Natural killer cell (primary cell): ENCODE measurements at regions not wholly inside any gene's neighbourhood (a gene's known extent, or its start where the extent isn't known, plus 50 kb on each side); places are given as distances from the start of the nearest gene placed in this dataset.
"Not testable (repeated sequence)": the region's sequence is repeated elsewhere in the genome, so short reads cannot be mapped to it uniquely, and the experiment has no call there.

ENCODE experiments used
- ATAC-seq, 3 donors: fragments of 150-1000 bp in 2 of 3; fragments of 200-7000 bp in 1 of 3; cut with Tn5 transposase; 1 replicate in 1 of 3; 2 replicates in 2 of 3; pipeline ENCODE4 v1.10.0; 2021; ENCODE audit warnings: mild to moderate bottlenecking in 2 of 3, moderate library complexity in 2 of 3
- DNase-seq, 2 donors: peaks; one replicate each; pipeline versions ENCODE4 v3.0.0 to v3.0.0-alpha.2; 2013 to 2021; ENCODE audit warnings: mixed read lengths in 1 of 2
- H3K27ac ChIP-seq: one replicate; pipeline ENCODE4 v1.5.1; 2013; ENCODE audit warnings: mild to moderate bottlenecking, low read length
- H3K27me3 ChIP-seq: one replicate; pipeline ENCODE4 v1.6.1; 2013; ENCODE audit warnings: low read length; ENCODE audit not compliant: control insufficient read depth, insufficient read depth
- H3K36me3 ChIP-seq: one replicate; pipeline ENCODE4 v1.6.1; 2013; ENCODE audit warnings: low read length; ENCODE audit not compliant: control insufficient read depth, insufficient read depth
- H3K4me1 ChIP-seq: one replicate; pipeline ENCODE4 v1.6.1; 2013; ENCODE audit warnings: low read length; ENCODE audit not compliant: control insufficient read depth, insufficient read depth
- H3K4me3 ChIP-seq: one replicate; pipeline ENCODE4 v1.5.1; 2013; ENCODE audit warnings: low read length
- H3K9me3 ChIP-seq: one replicate; pipeline ENCODE4 v1.6.1; 2013; ENCODE audit warnings: low read length; ENCODE audit not compliant: control insufficient read depth, insufficient read depth
- H3K27ac Mint-ChIP-seq, 2 donors: one replicate each; pipeline ENCODE4 v1.8.0; 2022; ENCODE audit warnings: mild to moderate bottlenecking in 2 of 2, mixed read lengths in 2 of 2, moderate library complexity in 1 of 2
- H3K27me3 Mint-ChIP-seq, 2 donors: one replicate each; pipeline ENCODE4 v1.8.0; 2022; ENCODE audit warnings: low read depth in 2 of 2, mixed read lengths in 2 of 2
- H3K36me3 Mint-ChIP-seq: one replicate; pipeline ENCODE4 v1.8.0; 2022; ENCODE audit warnings: mixed read lengths
- H3K4me1 Mint-ChIP-seq, 2 donors: one replicate each; pipeline ENCODE4 v1.8.0; 2022; ENCODE audit warnings: mixed read lengths in 2 of 2
- H3K4me3 Mint-ChIP-seq: one replicate; pipeline ENCODE4 v1.8.0; 2022; ENCODE audit warnings: mild to moderate bottlenecking, moderate library complexity, mixed read lengths
- H3K9me3 Mint-ChIP-seq, 2 donors: one replicate each; pipeline ENCODE4 v1.8.0; 2022; ENCODE audit warnings: mixed read lengths in 2 of 2
- WGBS: methylation state at CpG from one replicate; pipeline ENCODE4 v1.1.7; 2013; ENCODE audit warnings: missing lambda C conversion rate; ENCODE audit not compliant: insufficient coverage; 5-methylcytosine and 5-hydroxymethylcytosine counted together
- intact Hi-C: fragments of 100-400 bp; cut with micrococcal nuclease; formaldehyde crosslinking; loops from one replicate; pipeline ENCODE4 v1.14.2; 2022
- TF ChIP-seq, protein P1 (sequence below): fragments of 200-600 bp; IDR thresholded peaks from one replicate; pipeline ENCODE4 v1.8.0; 2022; ENCODE audit warnings: antibody characterized with exemption

DNA sequence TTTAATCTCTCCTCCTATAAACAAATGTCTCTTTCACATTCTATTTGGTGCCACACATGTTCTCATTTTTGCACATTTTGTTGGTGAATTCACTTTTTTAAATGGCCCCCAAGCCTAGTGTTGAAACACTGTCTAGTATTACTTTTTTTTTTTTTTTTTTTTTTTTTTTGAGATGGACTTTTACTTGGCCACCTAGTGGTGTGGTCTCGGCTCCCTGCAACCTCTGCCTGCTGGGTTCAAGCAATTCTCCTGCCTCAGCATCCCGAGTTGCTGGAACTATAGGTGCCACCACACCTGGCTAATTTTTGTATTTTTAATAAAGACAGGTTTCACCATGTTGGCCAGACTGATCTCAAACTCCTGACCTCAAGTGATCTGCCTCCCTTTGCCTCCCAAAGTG is 273.8 kb upstream of the SLC14A2 start:
- H3K27ac Mint-ChIP-seq, result no peak overlapping the region
- 79% methylated on average over 2 of the region's 2 CpGs for WGBS
- no peaks in the 10 kb centered on the region for H3K4me1 Mint-ChIP-seq
- no peaks in the 10 kb centered on the region for H3K36me3 ChIP-seq
- no peak overlapping the region for H3K27ac ChIP-seq
- no peak for DNase-seq
- TF ChIP-seq, protein P1, sequence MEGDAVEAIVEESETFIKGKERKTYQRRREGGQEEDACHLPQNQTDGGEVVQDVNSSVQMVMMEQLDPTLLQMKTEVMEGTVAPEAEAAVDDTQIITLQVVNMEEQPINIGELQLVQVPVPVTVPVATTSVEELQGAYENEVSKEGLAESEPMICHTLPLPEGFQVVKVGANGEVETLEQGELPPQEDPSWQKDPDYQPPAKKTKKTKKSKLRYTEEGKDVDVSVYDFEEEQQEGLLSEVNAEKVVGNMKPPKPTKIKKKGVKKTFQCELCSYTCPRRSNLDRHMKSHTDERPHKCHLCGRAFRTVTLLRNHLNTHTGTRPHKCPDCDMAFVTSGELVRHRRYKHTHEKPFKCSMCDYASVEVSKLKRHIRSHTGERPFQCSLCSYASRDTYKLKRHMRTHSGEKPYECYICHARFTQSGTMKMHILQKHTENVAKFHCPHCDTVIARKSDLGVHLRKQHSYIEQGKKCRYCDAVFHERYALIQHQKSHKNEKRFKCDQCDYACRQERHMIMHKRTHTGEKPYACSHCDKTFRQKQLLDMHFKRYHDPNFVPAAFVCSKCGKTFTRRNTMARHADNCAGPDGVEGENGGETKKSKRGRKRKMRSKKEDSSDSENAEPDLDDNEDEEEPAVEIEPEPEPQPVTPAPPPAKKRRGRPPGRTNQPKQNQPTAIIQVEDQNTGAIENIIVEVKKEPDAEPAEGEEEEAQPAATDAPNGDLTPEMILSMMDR, result no peak
- no peaks in the 10 kb centered on the region for H3K9me3 ChIP-seq
- no peaks in the 10 kb centered on the region for H3K9me3 Mint-ChIP-seq
- ATAC-seq, result no peak
- no peaks in the 10 kb centered on the region for H3K27me3 ChIP-seq
- no peaks in the 10 kb centered on the region for H3K36me3 Mint-ChIP-seq
- no peak overlapping the region for H3K4me3 ChIP-seq
- no peaks in the 10 kb centered on the region for H3K4me1 ChIP-seq
- H3K4me3 Mint-ChIP-seq, result no peak overlapping the region
- peaks cover 0 to 4% of the 10 kb centered on the region in 2 donors for H3K27me3 Mint-ChIP-seq
- intact Hi-C loops, result no loop called here

DNA sequence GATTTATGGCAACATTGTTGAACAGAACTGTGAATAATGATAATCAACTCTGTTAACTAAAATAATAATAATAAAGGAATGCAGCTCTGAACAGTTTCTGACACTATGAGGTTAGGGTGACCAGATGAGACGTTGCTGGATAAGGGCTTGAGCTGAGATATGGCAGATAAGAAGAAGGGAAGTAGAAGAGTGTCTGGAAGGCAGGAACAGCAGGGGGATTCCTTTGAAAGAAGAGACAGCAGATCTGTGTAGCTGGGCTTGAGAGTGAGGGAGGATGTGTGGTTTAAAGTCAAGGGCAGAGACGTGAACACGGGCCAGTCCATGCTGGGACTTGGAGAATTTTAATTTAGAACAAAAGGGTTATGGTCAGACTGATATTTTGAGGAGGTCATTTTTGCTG is 273.1 kb upstream of the SLC14A2 start:
- no peak overlapping the region for H3K4me3 Mint-ChIP-seq
- H3K9me3 Mint-ChIP-seq, result no peaks in the 10 kb centered on the region
- no peak overlapping the region for H3K4me3 ChIP-seq
- intact Hi-C loops, result no loop called here
- no peaks in the 10 kb centered on the region for H3K36me3 ChIP-seq
- no peaks in the 10 kb centered on the region for H3K27me3 ChIP-seq
- no peak overlapping the region for H3K27ac Mint-ChIP-seq
- H3K4me1 ChIP-seq, result no peaks in the 10 kb centered on the region
- TF ChIP-seq, protein P1, result no peak
- H3K27me3 Mint-ChIP-seq, result peaks cover 0 to 4% of the 10 kb centered on the region in 2 donors
- DNase-seq, result no peak
- no peaks in the 10 kb centered on the region for H3K9me3 ChIP-seq
- no peak overlapping the region for H3K27ac ChIP-seq
- H3K36me3 Mint-ChIP-seq, result no peaks in the 10 kb centered on the region
- ATAC-seq, result no peak
- no peaks in the 10 kb centered on the region for H3K4me1 Mint-ChIP-seq
- 49% methylated on average over 3 of the region's 3 CpGs for WGBS

DNA sequence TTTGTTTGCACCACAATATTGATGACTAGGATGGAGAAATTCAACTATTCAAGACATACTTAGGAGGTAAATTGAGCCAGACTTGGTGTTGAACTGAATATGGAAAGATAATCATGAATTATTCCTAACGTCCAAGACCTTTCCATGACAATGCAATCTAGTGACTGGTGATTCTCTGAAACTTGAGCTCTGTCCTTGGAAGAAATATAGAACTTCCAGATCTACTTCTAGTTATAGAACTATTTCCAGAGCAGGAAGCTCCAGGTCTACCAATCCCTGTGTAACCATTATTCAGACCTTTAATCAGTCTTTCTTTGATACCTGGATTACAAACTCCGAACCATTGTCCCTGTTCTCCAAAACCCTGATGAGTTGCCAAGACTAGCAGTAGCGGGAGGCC is 272.6 kb upstream of the SLC14A2 start:
- DNase-seq (no peak), ATAC-seq (no peak)
- Mint-ChIP-seq H3K9me3 (no peaks in the 10 kb centered on the region), H3K4me1 (no peaks in the 10 kb centered on the region), H3K36me3 (no peaks in the 10 kb centered on the region), H3K4me3 (no peak overlapping the region), H3K27ac (no peak overlapping the region), H3K27me3 (peaks cover 0 to 4% of the 10 kb centered on the region in 2 donors)
- TF ChIP-seq, protein P1, result no peak
- H3K36me3 ChIP-seq, result no peaks in the 10 kb centered on the region
- intact Hi-C loops, result no loop called here
- no peaks in the 10 kb centered on the region for H3K9me3 ChIP-seq
- no peaks in the 10 kb centered on the region for H3K4me1 ChIP-seq
- H3K27me3 ChIP-seq, result no peaks in the 10 kb centered on the region
- 98% methylated on average over 3 of the region's 3 CpGs for WGBS
- H3K27ac ChIP-seq, result no peak overlapping the region
- no peak overlapping the region for H3K4me3 ChIP-seq

DNA sequence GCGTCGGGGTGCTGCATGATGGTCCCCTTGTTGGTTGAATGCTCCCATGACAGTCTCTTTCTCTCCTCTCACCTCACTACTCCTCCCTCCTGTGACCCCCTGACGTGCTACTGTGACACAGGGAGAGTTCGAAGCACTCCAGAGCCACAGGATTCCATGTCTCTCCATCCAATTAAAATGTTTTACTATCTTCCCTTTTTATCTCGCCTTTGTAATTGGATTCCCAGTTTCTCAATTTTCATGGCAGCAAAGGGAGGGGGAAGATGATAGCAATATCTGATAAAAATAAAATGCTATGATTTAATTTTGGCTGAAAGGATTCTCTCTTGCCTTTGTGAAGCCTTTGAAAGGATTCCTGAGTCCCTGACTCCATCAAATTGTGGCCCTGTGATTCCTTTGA is 271.9 kb upstream of the SLC14A2 start:
- no peak overlapping the region for H3K27ac ChIP-seq
- H3K36me3 ChIP-seq, result no peaks in the 10 kb centered on the region
- TF ChIP-seq, protein P1, result no peak
- Mint-ChIP-seq H3K27ac (no peak overlapping the region), H3K4me3 (no peak overlapping the region), H3K36me3 (no peaks in the 10 kb centered on the region), H3K27me3 (peaks cover 0 to 4% of the 10 kb centered on the region in 2 donors), H3K4me1 (no peaks in the 10 kb centered on the region), H3K9me3 (no peaks in the 10 kb centered on the region)
- DNase-seq, result no peak
- no peak overlapping the region for H3K4me3 ChIP-seq
- no peaks in the 10 kb centered on the region for H3K9me3 ChIP-seq
- intact Hi-C loops, result no loop called here
- H3K4me1 ChIP-seq, result no peaks in the 10 kb centered on the region
- ATAC-seq, result no peak
- WGBS, result 71% methylated on average over 4 of the region's 5 CpGs
- H3K27me3 ChIP-seq, result no peaks in the 10 kb centered on the region

DNA sequence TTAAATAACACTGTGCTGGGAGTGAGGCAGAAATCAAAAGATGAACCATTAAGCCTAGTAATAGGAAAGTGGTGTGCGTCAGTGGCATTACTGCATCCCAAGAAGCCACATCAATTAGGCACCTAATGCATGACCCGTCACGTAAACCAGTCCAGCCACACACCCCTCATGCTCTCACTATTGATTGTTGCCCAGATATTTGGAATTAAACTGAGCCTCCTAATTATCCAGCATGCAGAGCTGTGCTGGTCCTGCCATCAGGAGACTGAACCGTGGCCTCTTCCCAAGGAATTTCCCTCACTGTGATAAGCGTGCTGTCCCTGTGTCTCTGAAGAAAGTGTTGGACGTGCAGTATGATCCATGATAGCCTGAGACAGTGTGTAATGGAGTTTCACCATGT is 270.6 kb upstream of the SLC14A2 start:
- DNase-seq, H3K4me1 ChIP-seq, H3K9me3 ChIP-seq, H3K4me1 Mint-ChIP-seq, H3K27ac Mint-ChIP-seq, H3K36me3 Mint-ChIP-seq, H3K4me3 Mint-ChIP-seq, H3K36me3 ChIP-seq, H3K27ac ChIP-seq, H3K27me3 Mint-ChIP-seq, H3K27me3 ChIP-seq, H3K4me3 ChIP-seq, intact Hi-C loops, H3K9me3 Mint-ChIP-seq, ATAC-seq: not testable (repeated sequence)
- 91% methylated on average over 6 of the region's 6 CpGs for WGBS
